ENCODE measurements at regions not wholly inside any gene's neighbourhood (a gene's known extent, or its start where the extent isn't known, plus 50 kb on each side); places are given as distances from the start of the nearest gene placed in this dataset.

DNA sequence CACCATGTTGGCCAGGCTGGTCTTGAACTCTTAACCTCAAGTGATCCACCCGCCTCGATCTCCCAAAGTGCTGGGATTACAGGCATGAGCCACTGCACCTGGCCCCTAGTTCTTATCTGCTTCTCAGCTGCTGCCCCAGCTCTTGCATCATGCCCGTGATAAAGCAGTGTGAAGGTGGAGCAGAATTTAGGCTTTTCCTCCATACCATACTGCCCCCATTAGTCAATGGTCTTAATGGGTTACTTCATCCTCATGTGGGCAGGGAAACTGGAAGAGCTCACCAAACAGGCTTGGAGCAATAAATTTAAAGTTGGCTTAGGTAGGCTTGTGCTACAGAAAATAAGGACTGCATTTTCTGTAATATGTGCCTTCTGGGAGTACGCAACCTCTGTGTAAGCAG lies 636.9 kb upstream of the BOD1L1 start:
- no peak for DNase-seq

DNA sequence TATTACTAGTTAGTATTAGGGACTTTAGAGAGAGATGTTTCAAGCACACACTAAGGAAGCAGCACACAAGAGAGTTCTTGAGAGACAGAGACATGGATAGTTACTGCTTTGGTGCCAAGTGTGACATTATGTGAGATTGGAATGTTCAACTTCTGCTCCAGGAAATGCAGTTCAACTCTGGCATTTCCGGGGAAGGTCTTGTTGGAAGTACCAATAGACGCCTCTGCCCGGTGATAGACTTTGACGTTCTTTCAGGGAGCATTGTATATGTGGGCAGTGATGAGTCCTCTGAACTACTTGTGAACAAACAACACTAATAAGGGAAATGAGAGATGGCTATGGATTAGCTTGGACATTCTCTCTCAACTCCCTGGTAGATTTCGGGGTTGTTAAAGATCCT lies 638.1 kb upstream of the BOD1L1 start:
- DNase-seq: no peak

DNA sequence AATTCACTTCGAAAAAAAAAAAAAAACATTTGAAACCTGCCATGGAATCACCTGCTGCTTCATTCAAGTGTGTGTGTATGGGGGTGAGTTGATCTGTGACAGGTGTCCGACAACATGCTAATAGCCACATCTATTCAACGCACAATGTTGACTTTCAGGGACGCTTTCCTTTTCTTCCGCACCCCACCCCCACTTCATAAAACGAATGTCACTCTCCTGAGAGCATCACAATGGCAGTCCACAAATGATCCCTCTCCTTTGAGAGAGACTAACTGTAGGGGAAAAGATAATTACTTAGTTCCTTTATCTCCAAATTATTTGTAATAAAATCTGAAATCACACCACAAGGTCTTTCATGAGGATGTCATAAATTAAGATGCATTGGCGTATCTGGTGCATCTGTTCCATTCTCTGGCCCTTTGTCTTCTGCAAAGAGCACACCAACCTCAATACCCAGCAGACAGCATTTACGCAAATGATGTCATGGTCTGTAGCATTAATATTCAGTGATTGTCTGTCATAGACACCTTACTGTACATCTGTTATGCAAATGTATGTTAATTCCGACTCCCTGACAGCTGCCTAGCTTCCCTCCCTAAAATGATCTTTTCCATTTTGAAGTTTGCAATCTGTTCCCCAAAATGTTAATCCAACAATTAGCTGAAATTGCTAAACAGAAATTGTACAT lies 640.0 kb upstream of the BOD1L1 start:
- DNase-seq: no peak

DNA sequence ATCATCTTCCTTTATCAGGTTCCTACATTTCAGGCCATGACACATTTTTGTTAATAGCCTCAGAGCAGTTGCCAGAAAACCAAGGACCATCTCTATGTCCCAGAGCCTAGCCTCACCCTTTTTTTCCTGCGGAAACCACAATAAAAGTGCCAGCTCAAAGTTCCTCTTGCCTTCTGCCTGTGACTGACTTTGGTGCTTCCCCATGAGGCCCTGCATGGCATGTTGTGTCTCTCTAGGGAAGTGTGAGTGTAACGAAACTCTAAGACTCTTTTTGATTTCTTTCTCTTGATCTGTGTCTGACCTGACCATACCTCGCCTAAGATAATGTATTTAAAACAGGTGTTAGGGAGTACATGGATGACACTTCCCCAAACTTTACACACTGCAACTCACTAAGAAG lies 642.3 kb upstream of the BOD1L1 start:
- no peak for DNase-seq

DNA sequence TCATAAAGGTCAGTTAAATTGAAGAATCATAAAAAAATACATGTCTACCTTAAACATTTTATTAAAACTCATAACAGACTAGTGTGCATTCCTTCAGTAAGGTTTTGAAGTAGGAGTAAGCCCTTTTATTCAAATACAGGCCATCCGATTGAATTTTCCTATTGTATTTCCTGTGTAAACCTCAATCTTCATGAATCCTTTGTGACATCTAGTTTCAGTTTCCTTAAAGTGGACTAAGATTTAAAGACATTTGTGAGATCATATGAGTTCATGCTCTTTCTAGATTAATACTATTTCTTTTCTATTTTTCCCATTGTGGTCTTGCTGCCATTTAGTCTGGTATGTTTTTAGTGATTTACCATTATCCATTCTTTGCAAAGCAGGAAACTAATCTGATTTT lies 644.7 kb upstream of the BOD1L1 start:
- no peak for DNase-seq

DNA sequence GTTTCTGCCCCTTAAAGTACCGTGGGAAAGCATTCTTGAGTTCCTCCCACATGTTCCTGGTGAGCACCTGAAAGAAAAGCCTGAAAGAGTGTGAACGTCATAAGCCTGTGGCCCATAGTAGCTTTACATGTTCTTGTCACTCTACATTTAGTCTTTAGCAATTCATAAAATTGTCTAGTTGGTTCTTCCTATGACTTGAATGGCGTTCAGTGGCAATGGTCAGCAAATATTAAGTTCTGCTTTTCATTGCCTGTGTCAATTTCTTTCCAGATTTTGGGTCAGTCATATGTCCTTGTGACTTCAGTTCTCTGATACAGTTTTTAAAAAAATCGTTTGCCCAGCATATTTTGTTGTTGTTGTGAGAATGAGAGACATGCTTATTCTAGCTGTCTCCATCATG lies 650.0 kb upstream of the BOD1L1 start:
- DNase-seq: no peak

DNA sequence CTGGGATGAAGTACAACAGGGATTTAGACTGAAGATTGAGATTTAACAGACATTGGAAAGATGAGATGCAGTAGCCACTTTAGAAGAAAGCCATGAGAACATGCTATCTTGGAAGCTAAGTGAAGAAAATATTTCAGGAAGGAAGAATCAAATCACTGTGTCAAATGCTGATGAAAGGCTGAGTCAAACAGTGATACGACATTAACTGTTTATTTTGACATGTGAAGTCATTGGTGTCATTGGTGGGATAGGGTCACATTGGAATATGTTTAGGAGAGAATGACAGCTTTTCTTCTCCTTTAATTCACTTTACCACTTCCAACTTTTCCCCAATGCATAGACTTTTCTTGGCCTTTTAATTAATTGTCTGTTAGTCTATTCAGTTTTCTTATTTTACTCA lies 653.0 kb upstream of the BOD1L1 start:
- no peak for DNase-seq

DNA sequence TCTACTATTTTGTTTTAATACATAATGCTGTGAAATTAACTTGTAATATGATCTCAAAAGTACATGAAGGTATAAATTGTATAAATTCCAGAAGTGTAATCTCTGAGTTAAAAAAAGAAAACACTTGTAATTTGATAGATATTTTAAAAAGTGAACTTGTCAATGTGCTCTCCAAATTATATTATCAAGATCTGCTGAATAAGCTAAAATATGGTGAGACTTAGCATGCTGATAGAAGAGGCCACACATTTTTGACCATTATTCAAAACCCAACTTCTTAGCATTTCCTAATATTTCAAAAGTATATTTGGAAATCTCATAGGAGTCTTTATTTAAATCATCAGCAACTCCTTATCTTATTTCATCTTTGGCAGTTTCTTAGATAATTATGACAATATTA lies 657.1 kb upstream of the BOD1L1 start:
- no peak for DNase-seq

DNA sequence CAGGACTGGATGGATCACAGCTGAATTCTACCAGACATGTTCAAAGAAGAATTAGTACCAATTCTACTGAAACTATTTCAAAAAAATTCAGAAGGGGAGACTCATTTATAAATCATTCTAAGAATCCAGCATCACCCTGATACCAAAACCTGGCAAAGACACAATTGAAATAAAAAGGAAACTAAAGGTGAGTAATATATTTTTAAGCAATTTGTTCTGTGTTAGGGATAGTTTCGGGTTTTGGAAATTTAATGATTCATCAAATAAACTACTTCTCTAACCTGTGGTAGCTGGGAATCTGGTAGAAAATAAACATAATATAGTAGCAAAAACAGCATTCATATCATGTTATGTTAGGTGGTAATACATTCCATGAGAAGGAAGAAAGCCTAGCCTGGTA lies 662.2 kb upstream of the BOD1L1 start:
- peak; percentile 1 for DNase-seq

DNA sequence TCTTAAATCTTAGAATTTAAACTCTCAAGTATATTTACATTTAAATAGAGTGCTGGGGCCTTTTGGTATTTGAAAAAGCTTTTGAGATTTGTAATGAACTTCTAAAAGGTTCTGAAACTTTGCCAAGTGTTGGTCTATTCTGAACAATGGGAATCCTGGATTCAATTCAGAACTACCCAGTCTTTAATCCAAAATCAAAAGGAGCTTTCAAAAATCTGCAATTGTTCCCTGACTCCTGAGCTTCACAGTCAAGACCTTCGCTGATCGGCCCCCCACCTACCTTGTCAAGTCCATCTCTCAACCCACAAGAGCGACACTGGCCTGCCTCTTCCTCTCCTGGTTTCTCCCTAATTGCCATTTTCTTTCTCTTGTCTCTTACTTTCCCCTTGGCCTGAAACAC lies 666.1 kb upstream of the BOD1L1 start:
- no peak for DNase-seq

DNA sequence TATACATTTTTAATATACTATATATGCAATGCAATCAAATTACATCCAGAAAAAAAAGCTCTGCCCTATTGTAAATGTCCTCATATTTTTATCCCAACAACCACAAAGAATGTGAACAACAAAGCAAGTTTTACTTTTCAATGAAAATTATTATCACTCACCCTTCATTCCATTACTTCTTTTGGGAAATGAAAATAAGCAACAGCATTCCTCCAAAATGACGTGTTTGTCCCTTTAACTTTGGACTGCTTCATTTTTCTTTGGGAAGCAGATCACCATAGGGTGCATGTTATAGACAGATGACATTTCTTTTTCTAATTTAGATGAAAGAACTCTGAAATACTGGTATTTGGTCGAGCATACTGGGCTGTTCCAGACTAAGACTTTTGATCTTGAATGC lies 667.1 kb upstream of the BOD1L1 start:
- peak; percentile 15 for DNase-seq

DNA sequence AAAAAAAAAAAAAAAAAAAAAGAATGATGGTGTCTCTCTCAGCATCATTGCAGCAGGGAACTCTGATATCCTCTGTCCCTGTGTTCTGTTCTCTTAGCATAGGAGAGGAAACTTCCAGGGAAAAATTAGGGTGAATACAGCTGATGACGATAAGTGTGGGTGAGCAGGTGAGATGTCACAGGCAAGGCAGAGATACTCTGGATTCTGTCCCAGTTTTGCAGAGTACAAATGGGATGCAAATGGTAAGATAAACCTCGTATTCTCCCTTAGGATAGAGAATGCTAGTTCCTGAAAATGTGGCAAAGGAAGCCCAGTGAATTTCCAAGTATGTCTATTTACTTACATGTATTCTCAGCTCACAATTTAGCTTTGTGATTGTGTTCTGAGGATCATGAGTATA lies 671.6 kb upstream of the BOD1L1 start:
- no peak for DNase-seq

DNA sequence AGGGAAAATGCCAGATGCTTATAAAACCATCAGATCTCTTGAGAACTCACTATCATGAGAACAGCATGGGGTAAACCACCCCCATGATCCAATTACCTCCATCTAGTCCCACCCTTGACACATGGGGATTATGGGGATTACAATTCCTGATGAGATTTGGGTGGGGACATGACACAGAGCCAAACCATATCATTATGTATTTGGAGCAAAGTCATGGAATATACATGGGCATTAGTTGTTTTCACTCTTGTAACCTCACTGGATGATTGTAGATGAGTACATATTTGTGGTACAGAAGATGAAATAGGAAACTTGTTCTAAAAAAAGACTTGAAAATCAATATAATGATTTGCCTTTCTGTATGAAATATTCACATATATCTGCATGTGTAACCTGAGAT lies 674.5 kb upstream of the BOD1L1 start:
- DNase-seq: no peak

DNA sequence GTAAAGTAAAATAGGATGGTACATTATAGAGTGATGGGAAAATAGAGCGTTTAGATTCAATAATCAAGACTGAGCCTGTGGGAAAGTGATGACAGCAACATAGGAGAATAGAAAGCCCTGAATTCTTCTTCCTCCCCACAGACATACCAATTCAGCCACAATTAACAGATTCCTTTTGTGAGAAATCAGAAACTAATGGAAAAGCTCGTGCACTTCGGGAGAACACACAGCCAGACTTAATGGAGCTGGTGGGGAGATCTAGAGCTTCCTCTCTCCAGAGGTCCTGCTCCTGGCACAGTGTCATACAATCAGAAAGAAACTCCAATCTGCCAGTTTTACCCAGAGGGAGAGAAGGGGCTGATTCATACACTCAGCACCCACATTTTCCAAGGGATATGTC lies 676.3 kb upstream of the BOD1L1 start:
- no peak for DNase-seq

DNA sequence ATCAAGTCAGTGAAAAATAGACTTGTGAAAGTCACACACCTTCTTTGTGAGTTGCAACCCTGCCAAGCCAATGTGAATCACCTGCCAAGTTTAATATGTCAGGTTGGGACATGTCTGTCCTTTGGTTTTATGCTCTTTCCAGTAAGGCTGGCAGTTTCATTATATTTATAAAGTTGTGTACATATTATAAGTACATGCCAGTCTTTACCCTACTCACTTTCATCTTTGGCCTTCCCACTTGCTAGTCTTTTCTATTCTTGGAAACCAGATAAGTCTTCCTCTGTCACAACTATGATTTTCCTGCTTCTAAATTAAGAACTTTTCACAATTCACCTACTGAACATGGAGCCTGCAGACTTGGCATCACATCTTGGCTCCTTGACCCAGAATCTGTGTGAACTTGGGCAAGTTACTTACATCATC lies 680.7 kb upstream of the BOD1L1 start:
- no peak for DNase-seq

DNA sequence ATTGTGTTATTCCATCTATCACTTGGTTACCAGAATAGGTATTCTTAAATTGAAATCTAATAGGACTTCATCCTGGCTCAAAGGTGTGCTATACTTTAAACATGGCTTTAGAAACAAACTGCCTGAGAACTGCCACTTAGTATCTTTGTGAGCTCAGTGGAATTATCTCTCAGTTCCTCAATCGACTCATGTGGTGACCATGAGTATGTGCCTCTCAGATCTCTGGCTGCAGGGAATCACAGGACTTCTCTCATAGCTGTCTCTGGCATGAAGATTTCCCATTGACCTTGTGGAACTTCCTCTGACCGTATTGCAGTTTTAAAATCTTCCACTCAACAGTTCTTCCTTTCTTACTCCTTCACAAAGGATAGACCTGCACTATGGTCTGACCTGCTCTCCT lies 681.9 kb upstream of the BOD1L1 start:
- no peak for DNase-seq

DNA sequence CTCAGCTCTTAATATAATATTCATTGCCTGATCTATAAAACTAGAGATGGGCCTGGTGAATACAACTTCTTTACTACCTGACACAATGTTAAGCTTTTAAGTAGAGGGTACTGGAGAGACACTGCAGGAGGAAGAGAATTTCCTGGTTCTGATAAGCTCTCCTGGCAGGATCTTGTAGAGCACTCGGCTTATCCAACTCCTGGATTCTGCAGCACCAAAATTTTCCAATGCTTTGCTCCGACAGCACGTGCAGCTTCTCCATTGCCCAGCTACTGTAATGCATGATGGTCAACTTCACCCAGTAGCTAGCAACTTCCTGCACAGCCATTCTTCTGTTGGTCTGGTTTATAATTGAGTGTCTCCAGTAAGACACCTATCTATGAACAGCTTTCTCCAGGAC lies 686.2 kb upstream of the BOD1L1 start:
- no peak for DNase-seq

DNA sequence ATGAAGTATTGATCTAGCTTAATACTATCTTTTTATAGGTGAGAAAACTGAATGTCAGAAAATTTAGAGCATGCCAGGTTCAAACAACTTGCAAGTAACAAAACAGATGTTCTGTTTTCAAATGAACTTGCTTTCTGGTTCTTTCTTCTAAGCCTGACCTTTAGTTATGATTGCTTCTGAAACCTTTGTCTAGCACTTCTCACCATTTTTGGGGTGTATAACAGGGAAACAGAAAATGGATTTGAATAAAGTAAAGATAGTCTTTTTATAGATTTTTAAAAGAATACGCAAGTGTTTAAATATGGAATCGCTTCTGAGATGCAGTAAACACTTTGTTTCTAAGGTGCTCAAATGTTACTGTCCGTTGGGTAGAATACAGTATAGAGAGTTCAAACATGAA lies 687.2 kb upstream of the CPEB2 start:
- DNase-seq: no peak

DNA sequence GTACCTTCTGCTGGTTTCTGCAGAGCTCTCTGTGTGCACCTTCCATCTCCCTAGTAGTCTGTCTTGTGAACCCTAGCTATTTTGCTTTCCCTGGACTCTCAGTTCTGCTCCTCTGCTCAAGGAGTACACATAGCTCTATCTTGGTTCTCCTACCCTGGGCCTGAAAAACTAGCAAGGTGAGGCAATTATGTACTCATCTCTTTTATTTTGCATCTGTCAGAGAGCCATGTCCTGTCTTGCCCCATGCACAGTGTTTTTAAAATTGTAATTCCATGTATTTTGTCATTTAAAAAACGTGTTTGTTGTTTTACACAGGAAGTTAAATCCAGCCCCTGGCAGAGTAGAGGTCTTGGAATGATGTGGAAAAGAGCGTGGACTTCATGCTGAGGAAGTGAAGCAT lies 684.9 kb upstream of the CPEB2 start:
- DNase-seq: no peak

DNA sequence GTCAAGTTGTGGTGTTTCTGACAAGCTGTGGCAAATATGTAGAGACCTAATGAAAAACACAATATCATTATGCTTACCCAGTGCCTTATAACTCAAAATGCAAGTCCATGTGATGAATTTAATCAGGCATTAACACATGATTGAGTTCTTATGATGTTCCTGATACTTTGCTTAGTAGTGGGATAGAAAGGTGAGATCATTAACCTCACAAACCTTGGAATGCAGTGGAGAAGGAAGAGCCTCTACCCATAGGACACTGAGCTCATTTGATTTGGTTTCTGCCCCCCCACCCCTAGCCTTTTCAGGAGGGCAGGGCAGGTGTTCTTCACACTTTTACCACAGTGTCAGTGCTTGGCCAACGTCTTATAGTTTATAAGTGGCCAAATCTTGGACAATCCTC lies 683.6 kb upstream of the CPEB2 start:
- DNase-seq: no peak

DNA sequence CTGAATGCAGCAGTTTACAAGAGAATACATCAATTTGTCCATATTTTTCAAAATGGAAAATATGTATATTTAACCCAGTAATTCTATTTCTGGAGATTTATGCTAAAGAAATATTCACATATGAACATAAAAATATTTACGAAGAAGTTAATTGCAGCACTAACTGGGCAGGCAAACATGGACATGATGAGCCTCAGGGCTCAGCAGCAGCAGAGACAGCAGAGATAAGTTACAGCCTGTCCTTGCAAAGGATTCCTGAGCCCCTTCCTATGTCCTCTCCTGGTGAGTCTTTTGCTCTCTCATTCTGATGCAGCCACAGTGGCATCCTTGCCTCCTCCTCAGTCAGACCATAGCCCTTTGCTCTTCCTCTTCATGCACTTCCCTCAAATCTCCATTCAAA lies 680.6 kb upstream of the CPEB2 start:
- DNase-seq: no peak

DNA sequence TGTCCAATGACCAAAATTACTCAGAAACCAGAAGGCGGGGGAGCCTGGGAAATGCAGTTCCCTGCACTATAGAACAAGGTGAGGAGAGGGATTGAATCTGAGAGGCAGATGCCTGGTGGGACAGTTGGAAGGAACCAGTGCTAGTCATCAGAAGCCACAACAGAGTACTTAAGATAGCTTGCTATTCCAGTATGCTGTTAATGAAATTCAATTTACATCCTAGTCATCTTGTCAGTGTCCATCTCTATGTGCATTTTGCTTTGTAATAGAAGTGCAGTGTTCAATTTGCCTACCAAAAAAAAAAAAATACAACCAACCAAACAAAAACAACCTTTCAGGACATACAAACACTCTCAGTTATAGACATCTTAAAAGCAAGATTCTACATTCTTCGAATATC lies 679.1 kb upstream of the CPEB2 start:
- DNase-seq: no peak

DNA sequence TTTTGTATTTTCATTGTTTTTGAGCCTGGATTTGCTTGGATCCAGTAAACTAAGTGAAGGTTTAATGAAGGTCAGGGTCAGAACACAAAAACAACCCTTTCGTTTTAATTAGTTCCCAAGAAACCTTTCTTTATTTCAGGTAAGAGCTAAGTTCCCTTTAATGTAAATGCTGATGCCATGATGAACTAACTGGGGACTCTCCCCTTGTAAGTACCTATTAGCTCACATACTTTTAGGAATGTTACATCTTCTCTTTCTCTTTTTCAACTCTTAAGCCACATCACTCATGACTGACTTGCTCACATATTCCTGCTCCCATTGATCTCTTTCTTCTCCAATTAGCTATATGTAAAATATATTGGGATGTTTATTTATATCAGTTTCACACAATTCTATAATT lies 673.1 kb upstream of the CPEB2 start:
- no peak for DNase-seq

DNA sequence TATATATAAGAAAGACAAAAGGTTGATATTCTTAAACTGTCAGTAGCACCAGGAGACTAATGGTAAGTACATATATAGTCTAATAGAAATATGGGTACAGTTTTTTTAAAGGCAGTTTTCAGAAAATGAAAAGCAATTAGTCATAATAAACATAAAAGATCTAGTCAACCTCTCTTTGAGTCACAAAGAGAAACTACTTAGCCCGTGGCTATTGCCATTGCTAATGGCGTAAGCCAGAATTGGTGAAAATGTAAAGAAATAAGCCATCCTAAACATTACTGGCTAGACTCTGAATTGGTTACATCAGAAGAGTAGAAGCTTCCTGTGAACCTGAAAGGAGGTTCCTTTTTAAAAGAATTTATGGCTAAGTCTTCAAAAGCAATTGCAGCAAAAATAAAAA lies 668.7 kb upstream of the CPEB2 start:
- no peak for DNase-seq

DNA sequence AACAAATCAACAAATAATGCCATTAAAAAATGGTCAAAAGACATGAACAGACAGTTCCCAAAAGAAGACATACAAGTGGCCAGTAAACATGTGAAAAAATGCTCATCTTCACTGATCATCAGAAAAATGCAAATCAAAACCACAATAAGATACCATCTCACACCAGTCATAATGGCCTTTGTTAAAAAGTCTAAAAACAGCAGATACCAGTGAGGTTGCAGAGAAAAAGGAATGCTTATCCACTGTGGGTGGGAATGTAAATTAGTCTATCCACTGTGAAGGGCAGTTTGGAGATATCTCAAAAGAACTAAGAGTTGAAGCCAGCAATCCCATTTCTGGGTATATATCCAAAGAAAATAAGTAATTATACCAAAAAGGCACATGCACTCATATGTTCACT lies 668.1 kb upstream of the CPEB2 start:
- no peak for DNase-seq

DNA sequence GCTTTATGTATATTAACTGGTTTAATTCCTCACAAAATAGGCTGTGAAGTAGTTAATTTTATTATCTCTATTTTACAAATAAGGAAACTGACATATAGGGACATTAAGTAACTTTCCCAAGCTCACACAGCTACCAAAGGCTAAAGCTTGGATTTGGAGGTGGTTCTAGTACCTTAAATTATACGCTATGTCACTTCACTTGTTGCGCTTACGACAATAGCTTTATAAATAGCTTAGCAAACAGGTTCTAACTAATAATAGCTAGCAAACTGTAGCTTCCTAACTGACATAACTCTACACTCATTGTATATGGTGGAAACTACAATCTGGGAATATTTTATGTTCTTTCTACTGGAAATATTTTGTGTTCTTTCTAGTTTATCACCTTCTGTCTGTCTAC lies 666.4 kb upstream of the CPEB2 start:
- no peak for DNase-seq
